HCT116 (cell line): ENCODE measurements at regions not wholly inside any gene's neighbourhood (a gene's known extent, or its start where the extent isn't known, plus 50 kb on each side); places are given as distances from the start of the nearest gene placed in this dataset.

Experiments
- ATAC-seq: fragments of 200-7000 bp; cut with Tn5 transposase; 2 replicates; pipeline ENCODE4 v1.9.1; 2020; ENCODE audit warnings: mild to moderate bottlenecking, moderate library complexity
- BruUV-seq: library from RNA; stranded (reverse); fragments of 400-500 nt; replicated peaks from 2 replicates; lab custom pipeline; 2021; lab: Mats Ljungman, UMichigan
- CTCF ChIA-PET: fragments of 300-600 bp; sonication (Branson Sonifier 250); formaldehyde crosslinking; loops from one replicate; lab custom pipeline; 2021; ENCODE audit warnings: antibody characterized with exemption; lab: Charles Lee
- POLR2A ChIA-PET: fragments of 300-600, 350-600 bp; sonication (Branson Sonifier 250); formaldehyde crosslinking; loops from one replicate; lab custom pipeline; 2021; ENCODE audit warnings: antibody characterized with exemption; lab: Charles Lee
- RAD21 ChIA-PET, 2 experiments: fragments of 300-600 bp; sonication (Branson Sonifier 250); formaldehyde crosslinking; loops; one replicate each; lab custom pipeline; 2023; ENCODE audit warnings: low total read pairs in 2 of 2; ENCODE audit not compliant: uncharacterized antibody in 2 of 2, unreplicated experiment in 2 of 2, low non-redundant PET in 1 of 2; lab: Charles Lee
- DNase-seq: peaks from one replicate; pipeline ENCODE4 v3.0.0-alpha.2; 2010; ENCODE audit warnings: low read depth, low spot score
- H2AFZ ChIP-seq: fragments of 200-600 bp; shearing (Covaris generic), sonication (generic); 2 replicates; pipeline ENCODE4 v1.6.1; 2017; ENCODE audit warnings: low read depth, mixed run types, mixed read lengths, antibody characterized with exemption, low read length; ENCODE audit not compliant: poor library complexity, severe bottlenecking
- H3K27ac ChIP-seq: 2 replicates; pipeline ENCODE4 v1.5.1; 2012; ENCODE audit warnings: low read depth, low read length
- H3K27me3 ChIP-seq: fragments of 200-600 bp; sonication (generic); 2 replicates; pipeline ENCODE4 v1.6.1; 2016; ENCODE audit warnings: mixed run types, low read length, mixed read lengths; ENCODE audit not compliant: insufficient read depth
- H3K36me3 ChIP-seq, 2 experiments: fragments of 200-500 bp in 1 of 2; fragments of 200-600 bp in 1 of 2; sonication (Bioruptor generic) in 1 of 2; sonication (generic) in 1 of 2; 2 replicates each; pipeline versions ENCODE4 v1.5.1 to v1.6.1; 2014 to 2016; ENCODE audit warnings: low read length in 2 of 2, inconsistent platforms in 1 of 2, mixed read lengths in 1 of 2, mixed run types in 1 of 2; ENCODE audit not compliant: insufficient read depth in 2 of 2, control insufficient read depth in 1 of 2
- H3K4me1 ChIP-seq, 2 experiments: fragments of 200-600 bp in 1 of 2; sonication (generic) in 1 of 2; 2 replicates each; pipeline versions ENCODE4 v1.5.1 to v1.6.1; 2012 to 2017; ENCODE audit warnings: low read length in 2 of 2, inconsistent platforms in 1 of 2, mild to moderate bottlenecking in 1 of 2, mixed read lengths in 1 of 2, mixed run types in 1 of 2, moderate library complexity in 1 of 2; ENCODE audit not compliant: insufficient read depth in 2 of 2, control insufficient read depth in 1 of 2
- H3K4me2 ChIP-seq: fragments of 200-600 bp; sonication (generic); 2 replicates; pipeline ENCODE4 v1.6.1; 2017; ENCODE audit warnings: mixed run types, low read length, mixed read lengths
- H3K4me3 ChIP-seq, 2 experiments: fragments of 200-600 bp in 1 of 2; sonication (generic) in 1 of 2; replicated peaks in 1 of 2; 2 replicates each; pipeline ENCODE4 v1.5.1; 2011 to 2016; ENCODE audit warnings: low read length in 2 of 2, control low read depth in 1 of 2, low read depth in 1 of 2, mild to moderate bottlenecking in 1 of 2, mixed read lengths in 1 of 2, mixed run types in 1 of 2
- H3K79me2 ChIP-seq: fragments of 200-600 bp; sonication (generic); 2 replicates; pipeline ENCODE4 v1.6.1; 2017; ENCODE audit warnings: mild to moderate bottlenecking, mixed run types, low read length, moderate library complexity, mixed read lengths; ENCODE audit not compliant: insufficient read depth
- H3K9ac ChIP-seq: fragments of 200-600 bp; sonication (generic); 2 replicates; pipeline ENCODE4 v1.6.1; 2016; ENCODE audit warnings: low read length, mixed read lengths
- H3K9me2 ChIP-seq: fragments of 200-600 bp; sonication (generic), shearing (Covaris generic); 2 replicates; pipeline ENCODE4 v1.6.1; 2017; ENCODE audit warnings: mixed run types, mild to moderate bottlenecking, moderate library complexity; ENCODE audit not compliant: insufficient read depth
- H3K9me3 ChIP-seq, 2 experiments: fragments of 200-500 bp in 1 of 2; fragments of 200-600 bp in 1 of 2; sonication (Bioruptor generic) in 1 of 2; sonication (generic) in 1 of 2; 2 replicates each; pipeline ENCODE4 v1.6.1; 2014 to 2017; ENCODE audit warnings: low read length in 2 of 2, mixed read lengths in 2 of 2, inconsistent platforms in 1 of 2, low read depth in 1 of 2, mild to moderate bottlenecking in 1 of 2, mixed run types in 1 of 2, moderate library complexity in 1 of 2; ENCODE audit not compliant: control insufficient read depth in 1 of 2, insufficient read depth in 1 of 2
- H4K20me1 ChIP-seq: fragments of 200-600 bp; sonication (generic), shearing (Covaris generic); 2 replicates; pipeline ENCODE4 v1.6.1; 2017; ENCODE audit warnings: mixed run types, mild to moderate bottlenecking, moderate library complexity; ENCODE audit not compliant: insufficient read depth
- CBX3 ChIP-seq: IDR thresholded peaks from 2 replicates; pipeline ENCODE4 v1.6.1; 2012; ENCODE audit warnings: low read depth
- EGR1 ChIP-seq: IDR thresholded peaks from 2 replicates; pipeline ENCODE4 v1.6.1; 2012; ENCODE audit warnings: low read depth
- EZH2 ChIP-seq: fragments of 200-600 bp; sonication (generic); IDR thresholded peaks from 2 replicates; pipeline ENCODE4 v1.6.1; 2017; ENCODE audit warnings: antibody characterized with exemption, mixed run types
- POLR2A ChIP-seq: IDR thresholded peaks from 2 replicates; pipeline ENCODE4 v1.7.0; 2011; ENCODE audit warnings: borderline replicate concordance; ENCODE audit not compliant: insufficient read depth, insufficient read length; ENCODE audit errors: extremely low read depth
- POLR2AphosphoS5 ChIP-seq: IDR thresholded peaks from 2 replicates; pipeline ENCODE4 v1.6.1; 2011; ENCODE audit warnings: mild to moderate bottlenecking, low read depth, low read length, moderate library complexity
- SIN3A ChIP-seq: IDR thresholded peaks from 2 replicates; pipeline ENCODE4 v1.6.1; 2012; ENCODE audit warnings: low read depth
- SP1 ChIP-seq: IDR thresholded peaks from 2 replicates; pipeline ENCODE4 v1.6.1; 2012; ENCODE audit warnings: low read depth
- SRF ChIP-seq: IDR thresholded peaks from 2 replicates; pipeline ENCODE4 v1.6.1; 2012; ENCODE audit warnings: low read depth
- TCF7L2 ChIP-seq: IDR thresholded peaks from 2 replicates; pipeline ENCODE4 v1.7.0; 2011; ENCODE audit warnings: borderline replicate concordance, inconsistent platforms; ENCODE audit not compliant: insufficient read depth, insufficient read length; ENCODE audit errors: extremely low read depth
- ZFX ChIP-seq: fragments of 450-650 bp; IDR thresholded peaks from 2 replicates; pipeline ENCODE4 v1.6.1; 2017
- ZNF274 ChIP-seq: fragments of 200-500 bp; sonication (Bioruptor generic); IDR thresholded peaks from 2 replicates; pipeline ENCODE4 v1.6.1; 2014; ENCODE audit warnings: mild to moderate bottlenecking, low read depth, low read length, inconsistent platforms
- intact Hi-C: fragments of 100-400 bp; cut with micrococcal nuclease; formaldehyde crosslinking; loops from 2 replicates; pipeline ENCODE4 v1.10.0; 2022
- TF ChIP-seq, protein P1 (sequence below): IDR thresholded peaks from 2 replicates; pipeline ENCODE4 v1.6.1; 2011; ENCODE audit warnings: mild to moderate bottlenecking, low read length, moderate library complexity; ENCODE audit not compliant: insufficient replicate concordance; ENCODE audit errors: extremely low read depth
- TF ChIP-seq, protein P2 (sequence below): IDR thresholded peaks from 2 replicates; pipeline ENCODE4 v1.6.1; 2012; ENCODE audit warnings: low read depth
- TF ChIP-seq, protein P3 (sequence below): IDR thresholded peaks from 2 replicates; pipeline ENCODE4 v1.6.1; 2012
- TF ChIP-seq, protein P4 (sequence below): IDR thresholded peaks from 2 replicates; pipeline ENCODE4 v1.6.1; 2012
- TF ChIP-seq, protein P5 (sequence below), 3 experiments: fragments of 200-600 bp in 1 of 3; sonication (generic) in 1 of 3; IDR thresholded peaks in 2 of 3; conservative IDR thresholded peaks in 1 of 3; 2 replicates each; pipeline ENCODE4 v1.5.1; 2012 to 2017; ENCODE audit warnings: low read depth in 2 of 3, low read length in 2 of 3, antibody characterized with exemption in 1 of 3, borderline replicate concordance in 1 of 3, control low read depth in 1 of 3, mild to moderate bottlenecking in 1 of 3, mixed read lengths in 1 of 3, mixed run types in 1 of 3, moderate library complexity in 1 of 3; ENCODE audit not compliant: insufficient read depth in 1 of 3

DNA sequence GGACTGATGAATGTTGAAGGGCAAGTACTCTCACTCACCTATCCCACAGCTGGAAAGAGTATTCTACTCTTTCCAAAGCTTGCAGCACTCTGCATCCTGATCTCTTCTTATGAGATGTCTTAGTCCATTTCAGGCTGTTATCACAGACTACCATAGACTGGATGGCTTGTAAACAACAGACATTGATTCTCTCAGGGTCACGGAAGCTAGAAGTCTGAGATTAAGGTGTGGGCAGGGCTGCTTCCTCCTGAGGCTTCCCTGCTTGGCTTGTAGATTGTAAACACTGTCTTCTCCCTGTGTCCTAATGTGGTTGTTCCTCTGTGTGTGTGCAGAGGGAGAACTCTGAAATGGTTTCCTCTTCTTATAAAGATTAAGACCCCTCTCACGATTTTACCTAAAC, 131.2 kb downstream of the MXRA5 start (continued):
- TF ChIP-seq, protein P1, sequence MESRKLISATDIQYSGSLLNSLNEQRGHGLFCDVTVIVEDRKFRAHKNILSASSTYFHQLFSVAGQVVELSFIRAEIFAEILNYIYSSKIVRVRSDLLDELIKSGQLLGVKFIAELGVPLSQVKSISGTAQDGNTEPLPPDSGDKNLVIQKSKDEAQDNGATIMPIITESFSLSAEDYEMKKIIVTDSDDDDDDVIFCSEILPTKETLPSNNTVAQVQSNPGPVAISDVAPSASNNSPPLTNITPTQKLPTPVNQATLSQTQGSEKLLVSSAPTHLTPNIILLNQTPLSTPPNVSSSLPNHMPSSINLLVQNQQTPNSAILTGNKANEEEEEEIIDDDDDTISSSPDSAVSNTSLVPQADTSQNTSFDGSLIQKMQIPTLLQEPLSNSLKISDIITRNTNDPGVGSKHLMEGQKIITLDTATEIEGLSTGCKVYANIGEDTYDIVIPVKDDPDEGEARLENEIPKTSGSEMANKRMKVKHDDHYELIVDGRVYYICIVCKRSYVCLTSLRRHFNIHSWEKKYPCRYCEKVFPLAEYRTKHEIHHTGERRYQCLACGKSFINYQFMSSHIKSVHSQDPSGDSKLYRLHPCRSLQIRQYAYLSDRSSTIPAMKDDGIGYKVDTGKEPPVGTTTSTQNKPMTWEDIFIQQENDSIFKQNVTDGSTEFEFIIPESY, result no peak

DNA sequence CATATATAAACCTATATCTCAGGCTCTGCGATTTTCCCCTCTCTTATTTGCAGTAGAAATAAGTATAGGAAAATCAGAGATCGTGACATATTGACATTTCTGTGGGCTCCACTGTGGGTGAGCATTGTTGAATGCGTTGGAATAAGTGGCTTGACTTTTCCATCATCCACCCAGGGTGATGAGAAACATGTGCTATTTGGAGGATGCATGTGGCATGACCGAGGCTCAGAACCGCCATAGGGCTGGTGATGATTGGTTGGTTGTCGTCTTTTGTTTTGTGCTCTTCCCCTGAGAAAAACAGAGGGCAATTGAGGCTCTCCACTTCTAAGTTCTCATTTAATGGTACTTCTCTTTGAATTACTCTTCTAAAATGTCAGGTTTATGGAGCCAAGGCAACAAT, 140.1 kb downstream of the MXRA5 start:
- DNase-seq (no peak), ATAC-seq (no peak)
- Histone ChIP-seq H3K9me2 (no peaks in the 10 kb centered on the region), H3K9ac (no peak overlapping the region), H3K27me3 (no peaks in the 10 kb centered on the region), H2AFZ (no peak overlapping the region), H3K4me2 (no peak overlapping the region), H3K9me3 (no peaks in the 10 kb centered on the region), H3K4me1 (no peaks in the 10 kb centered on the region), H3K4me3 (no peak overlapping the region), H4K20me1 (no peaks in the 10 kb centered on the region), H3K79me2 (no peaks in the 10 kb centered on the region), H3K27ac (no peak overlapping the region), H3K36me3 (no peaks in the 10 kb centered on the region)
- CTCF ChIA-PET, result no interaction called here
- intact Hi-C loops, result no loop called here
- POLR2A ChIA-PET, result no interaction called here
- RAD21 ChIA-PET, result no interaction called here
- BruUV-seq, result no TSS peak
- TF ChIP-seq SIN3A (no peak), TCF7L2 (no peak), EGR1 (no peak), POLR2A (no peak), SRF (no peak), CBX3 (no peak), EZH2 (no peak), ZFX (no peak), SP1 (no peak), POLR2AphosphoS5 (no peak), ZNF274 (no peak)
- TF ChIP-seq, protein P2, sequence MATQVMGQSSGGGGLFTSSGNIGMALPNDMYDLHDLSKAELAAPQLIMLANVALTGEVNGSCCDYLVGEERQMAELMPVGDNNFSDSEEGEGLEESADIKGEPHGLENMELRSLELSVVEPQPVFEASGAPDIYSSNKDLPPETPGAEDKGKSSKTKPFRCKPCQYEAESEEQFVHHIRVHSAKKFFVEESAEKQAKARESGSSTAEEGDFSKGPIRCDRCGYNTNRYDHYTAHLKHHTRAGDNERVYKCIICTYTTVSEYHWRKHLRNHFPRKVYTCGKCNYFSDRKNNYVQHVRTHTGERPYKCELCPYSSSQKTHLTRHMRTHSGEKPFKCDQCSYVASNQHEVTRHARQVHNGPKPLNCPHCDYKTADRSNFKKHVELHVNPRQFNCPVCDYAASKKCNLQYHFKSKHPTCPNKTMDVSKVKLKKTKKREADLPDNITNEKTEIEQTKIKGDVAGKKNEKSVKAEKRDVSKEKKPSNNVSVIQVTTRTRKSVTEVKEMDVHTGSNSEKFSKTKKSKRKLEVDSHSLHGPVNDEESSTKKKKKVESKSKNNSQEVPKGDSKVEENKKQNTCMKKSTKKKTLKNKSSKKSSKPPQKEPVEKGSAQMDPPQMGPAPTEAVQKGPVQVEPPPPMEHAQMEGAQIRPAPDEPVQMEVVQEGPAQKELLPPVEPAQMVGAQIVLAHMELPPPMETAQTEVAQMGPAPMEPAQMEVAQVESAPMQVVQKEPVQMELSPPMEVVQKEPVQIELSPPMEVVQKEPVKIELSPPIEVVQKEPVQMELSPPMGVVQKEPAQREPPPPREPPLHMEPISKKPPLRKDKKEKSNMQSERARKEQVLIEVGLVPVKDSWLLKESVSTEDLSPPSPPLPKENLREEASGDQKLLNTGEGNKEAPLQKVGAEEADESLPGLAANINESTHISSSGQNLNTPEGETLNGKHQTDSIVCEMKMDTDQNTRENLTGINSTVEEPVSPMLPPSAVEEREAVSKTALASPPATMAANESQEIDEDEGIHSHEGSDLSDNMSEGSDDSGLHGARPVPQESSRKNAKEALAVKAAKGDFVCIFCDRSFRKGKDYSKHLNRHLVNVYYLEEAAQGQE, result no peak
- TF ChIP-seq, protein P3, sequence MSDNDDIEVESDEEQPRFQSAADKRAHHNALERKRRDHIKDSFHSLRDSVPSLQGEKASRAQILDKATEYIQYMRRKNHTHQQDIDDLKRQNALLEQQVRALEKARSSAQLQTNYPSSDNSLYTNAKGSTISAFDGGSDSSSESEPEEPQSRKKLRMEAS, result no peak
- TF ChIP-seq, protein P4, sequence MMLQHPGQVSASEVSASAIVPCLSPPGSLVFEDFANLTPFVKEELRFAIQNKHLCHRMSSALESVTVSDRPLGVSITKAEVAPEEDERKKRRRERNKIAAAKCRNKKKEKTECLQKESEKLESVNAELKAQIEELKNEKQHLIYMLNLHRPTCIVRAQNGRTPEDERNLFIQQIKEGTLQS, result no peak
- TF ChIP-seq, protein P1, result no peak
- TF ChIP-seq, protein P5, sequence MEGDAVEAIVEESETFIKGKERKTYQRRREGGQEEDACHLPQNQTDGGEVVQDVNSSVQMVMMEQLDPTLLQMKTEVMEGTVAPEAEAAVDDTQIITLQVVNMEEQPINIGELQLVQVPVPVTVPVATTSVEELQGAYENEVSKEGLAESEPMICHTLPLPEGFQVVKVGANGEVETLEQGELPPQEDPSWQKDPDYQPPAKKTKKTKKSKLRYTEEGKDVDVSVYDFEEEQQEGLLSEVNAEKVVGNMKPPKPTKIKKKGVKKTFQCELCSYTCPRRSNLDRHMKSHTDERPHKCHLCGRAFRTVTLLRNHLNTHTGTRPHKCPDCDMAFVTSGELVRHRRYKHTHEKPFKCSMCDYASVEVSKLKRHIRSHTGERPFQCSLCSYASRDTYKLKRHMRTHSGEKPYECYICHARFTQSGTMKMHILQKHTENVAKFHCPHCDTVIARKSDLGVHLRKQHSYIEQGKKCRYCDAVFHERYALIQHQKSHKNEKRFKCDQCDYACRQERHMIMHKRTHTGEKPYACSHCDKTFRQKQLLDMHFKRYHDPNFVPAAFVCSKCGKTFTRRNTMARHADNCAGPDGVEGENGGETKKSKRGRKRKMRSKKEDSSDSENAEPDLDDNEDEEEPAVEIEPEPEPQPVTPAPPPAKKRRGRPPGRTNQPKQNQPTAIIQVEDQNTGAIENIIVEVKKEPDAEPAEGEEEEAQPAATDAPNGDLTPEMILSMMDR (IDR thresholded peaks at IDR 0.05 in 2 of 3, conservative IDR thresholded peaks at IDR 0.05 in 1 of 3; ENCODE audit: borderline replicate concordance in 1 of 3, insufficient read depth in 1 of 3, low read depth in 2 of 3, low read length in 2 of 3), result no peak
